Stimulated activated CD8-positive, alpha-beta memory T cell treated with anti-CD3 and anti-CD28 coated beads, Interleukin-15, amount 100 ng/mL, for 4 hours (primary cell): ENCODE measurements at regions not wholly inside any gene's neighbourhood (a gene's known extent, or its start where the extent isn't known, plus 50 kb on each side); places are given as distances from the start of the nearest gene placed in this dataset.

Source experiments
- DNase-seq, 2 donors: peaks; one replicate each; pipeline ENCODE4 v3.0.0-alpha.2; 2020; ENCODE audit warnings: low read depth in 2 of 2

- no peak for DNase-seq
Measured at GRCh38 chr9:117860849-117861248, 156.6 kb downstream of the TLR4 start.

GRCh38 chr9:117864385-117865057, 160.3 kb downstream of the TLR4 start:
- no peak for DNase-seq

- no peak for DNase-seq
Measured at GRCh38 chr9:117868594-117868993, 164.4 kb downstream of the TLR4 start.

- no peak for DNase-seq
Measured at GRCh38 chr9:117869287-117869686, 165.1 kb downstream of the TLR4 start.

GRCh38 chr9:117869712-117870111, 165.5 kb downstream of the TLR4 start:
- DNase-seq: no peak

GRCh38 chr9:117873664-117874063, 169.5 kb downstream of the TLR4 start:
- DNase-seq: no peak

GRCh38 chr9:117875886-117876285, 171.7 kb downstream of the TLR4 start:
- no peak for DNase-seq

GRCh38 chr9:117882171-117882570, 178.0 kb downstream of the TLR4 start:
- DNase-seq: no peak

- no peak for DNase-seq
Measured at GRCh38 chr9:117886616-117887015, 182.4 kb downstream of the TLR4 start.

GRCh38 chr9:117887383-117887782, 183.2 kb downstream of the TLR4 start:
- no peak for DNase-seq

- DNase-seq: no peak
Measured at GRCh38 chr9:117887941-117888340, 183.7 kb downstream of the TLR4 start.

- no peak for DNase-seq
Measured at GRCh38 chr9:117903453-117903852, 199.2 kb downstream of the TLR4 start.

- DNase-seq: no peak
Measured at GRCh38 chr9:117906763-117907162, 202.6 kb downstream of the TLR4 start.

- DNase-seq: no peak
Measured at GRCh38 chr9:117907420-117907819, 203.2 kb downstream of the TLR4 start.

- no peak for DNase-seq
Measured at GRCh38 chr9:117916291-117916690, 212.1 kb downstream of the TLR4 start.

GRCh38 chr9:117917873-117918272, 213.7 kb downstream of the TLR4 start:
- no peak for DNase-seq

GRCh38 chr9:117919538-117919937, 215.3 kb downstream of the TLR4 start:
- no peak for DNase-seq

GRCh38 chr9:117926031-117926658, 221.9 kb downstream of the TLR4 start:
- DNase-seq: no peak

- no peak for DNase-seq
Measured at GRCh38 chr9:117927354-117927753, 223.2 kb downstream of the TLR4 start.

- no peak for DNase-seq
Measured at GRCh38 chr9:117929868-117930267, 225.7 kb downstream of the TLR4 start.

- no peak for DNase-seq
Measured at GRCh38 chr9:117932585-117932984, 228.4 kb downstream of the TLR4 start.

- no peak for DNase-seq
Measured at GRCh38 chr9:117936185-117937130, 232.3 kb downstream of the TLR4 start.

GRCh38 chr9:117938086-117938485, 233.9 kb downstream of the TLR4 start:
- DNase-seq: no peak
